Ascending aorta (tissue), 2 donors: ENCODE measurements at regions not wholly inside any gene's neighbourhood (a gene's known extent, or its start where the extent isn't known, plus 50 kb on each side); places are given as distances from the start of the nearest gene placed in this dataset.

Source experiments
- DNase-seq, 2 donors: peaks; one replicate each; pipeline ENCODE4 v3.0.0-alpha.2; 2019; ENCODE audit warnings: low spot score in 2 of 2
- H3K27ac ChIP-seq, 2 donors: fragments of 200-600 bp; sonication (generic); one replicate each; pipeline ENCODE4 v1.5.1; 2016 to 2017; ENCODE audit warnings: mild to moderate bottlenecking in 1 of 2
- H3K27me3 ChIP-seq: fragments of 200-600 bp; sonication (generic); one replicate; pipeline ENCODE4 v1.5.1; 2017
- H3K36me3 ChIP-seq, 2 donors: fragments of 200-600 bp; sonication (generic); one replicate each; pipeline ENCODE4 v1.5.1; 2016
- H3K4me1 ChIP-seq, 2 donors: fragments of 200-600 bp; sonication (generic); one replicate each; pipeline ENCODE4 v1.5.1; 2016 to 2017; ENCODE audit warnings: mild to moderate bottlenecking in 1 of 2
- H3K4me3 ChIP-seq, 2 donors: fragments of 200-600 bp; sonication (generic); one replicate each; pipeline ENCODE4 v1.5.1; 2016 to 2017; ENCODE audit warnings: mild to moderate bottlenecking in 1 of 2
- H3K9me3 ChIP-seq, 2 donors: fragments of 200-600 bp; sonication (generic); one replicate each; pipeline ENCODE4 v1.5.1; 2016
- intact Hi-C: fragments of 100-400 bp; cut with DNase I; formaldehyde crosslinking; loops from one replicate; pipeline ENCODE4 v1.15.1; 2023
- TF ChIP-seq, protein P1 (sequence below), 3 experiments: fragments of 200-600 bp in 2 of 3; fragments of 450-650 bp in 1 of 3; sonication (generic) in 2 of 3; IDR thresholded peaks; one replicate each; pipeline ENCODE4 v1.5.1; 2016 to 2019; ENCODE audit warnings: antibody characterized with exemption in 3 of 3, mild to moderate bottlenecking in 1 of 3, moderate library complexity in 1 of 3

DNA sequence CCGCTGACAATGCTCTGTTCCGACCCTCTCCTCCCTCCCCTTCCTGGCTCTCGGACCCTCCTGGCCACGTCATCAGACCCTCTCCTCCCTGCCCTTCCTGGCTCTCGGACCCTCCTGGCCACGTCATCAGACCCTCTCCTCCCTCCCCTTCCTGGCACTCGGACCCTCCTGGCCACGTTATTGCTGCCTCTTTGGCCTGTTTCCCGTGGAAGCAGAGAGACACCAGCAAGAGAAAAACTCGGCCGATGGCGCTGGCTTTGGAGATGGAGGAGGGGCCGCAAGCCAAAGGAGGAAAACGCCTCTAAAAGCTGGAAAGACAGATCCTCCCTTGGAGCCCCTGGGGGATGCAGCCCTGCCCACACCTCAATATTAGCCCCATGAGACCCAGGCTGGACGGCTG is 463.3 kb downstream of the BRD1 start:
- TF ChIP-seq, protein P1, sequence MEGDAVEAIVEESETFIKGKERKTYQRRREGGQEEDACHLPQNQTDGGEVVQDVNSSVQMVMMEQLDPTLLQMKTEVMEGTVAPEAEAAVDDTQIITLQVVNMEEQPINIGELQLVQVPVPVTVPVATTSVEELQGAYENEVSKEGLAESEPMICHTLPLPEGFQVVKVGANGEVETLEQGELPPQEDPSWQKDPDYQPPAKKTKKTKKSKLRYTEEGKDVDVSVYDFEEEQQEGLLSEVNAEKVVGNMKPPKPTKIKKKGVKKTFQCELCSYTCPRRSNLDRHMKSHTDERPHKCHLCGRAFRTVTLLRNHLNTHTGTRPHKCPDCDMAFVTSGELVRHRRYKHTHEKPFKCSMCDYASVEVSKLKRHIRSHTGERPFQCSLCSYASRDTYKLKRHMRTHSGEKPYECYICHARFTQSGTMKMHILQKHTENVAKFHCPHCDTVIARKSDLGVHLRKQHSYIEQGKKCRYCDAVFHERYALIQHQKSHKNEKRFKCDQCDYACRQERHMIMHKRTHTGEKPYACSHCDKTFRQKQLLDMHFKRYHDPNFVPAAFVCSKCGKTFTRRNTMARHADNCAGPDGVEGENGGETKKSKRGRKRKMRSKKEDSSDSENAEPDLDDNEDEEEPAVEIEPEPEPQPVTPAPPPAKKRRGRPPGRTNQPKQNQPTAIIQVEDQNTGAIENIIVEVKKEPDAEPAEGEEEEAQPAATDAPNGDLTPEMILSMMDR (IDR thresholded peaks at IDR 0.05) = no peak
- no peaks in the 10 kb centered on the region for H3K27me3 ChIP-seq
- intact Hi-C loops = no loop called here
- DNase-seq = no peak
- no peak overlapping the region for H3K4me3 ChIP-seq
- H3K36me3 ChIP-seq = no peaks in the 10 kb centered on the region
- H3K9me3 ChIP-seq = no peaks in the 10 kb centered on the region
- H3K4me1 ChIP-seq = no peaks in the 10 kb centered on the region
- no peak overlapping the region for H3K27ac ChIP-seq

DNA sequence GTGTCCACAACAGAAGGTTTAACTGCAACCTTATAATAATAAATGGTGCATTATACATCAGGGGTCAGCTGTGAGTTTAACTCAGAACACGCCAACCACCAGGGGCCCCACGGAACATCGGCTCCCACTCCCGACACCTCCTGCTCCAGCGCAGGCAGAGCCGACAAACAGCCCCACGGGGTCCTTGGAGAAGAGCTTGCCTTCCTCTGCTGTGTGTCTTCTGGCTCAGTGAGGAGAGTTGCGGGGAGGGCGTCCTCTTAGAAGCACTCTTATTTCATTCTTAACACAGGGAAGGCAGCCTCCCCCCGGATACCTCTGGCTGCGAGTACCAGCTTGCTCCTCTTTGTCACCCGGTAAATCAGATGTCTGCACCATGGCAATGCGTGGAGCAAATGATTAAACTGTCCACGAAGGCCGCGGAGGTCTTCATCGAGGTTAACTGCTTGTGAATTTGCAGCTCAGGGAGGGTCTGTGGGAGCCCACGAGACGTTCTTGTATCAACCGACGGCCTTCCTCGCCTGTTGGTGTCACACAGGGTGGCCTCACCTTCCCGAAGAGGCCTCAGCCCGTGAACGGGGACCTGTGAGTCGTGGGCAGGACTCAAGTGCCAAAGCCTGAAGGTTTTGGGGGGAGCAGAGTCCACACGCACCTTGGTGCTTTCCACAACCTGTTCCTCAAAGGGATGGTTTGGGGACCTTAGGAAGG is 464.0 kb downstream of the BRD1 start:
- no peaks in the 10 kb centered on the region for H3K4me1 ChIP-seq
- no peak overlapping the region for H3K4me3 ChIP-seq
- no peaks in the 10 kb centered on the region for H3K36me3 ChIP-seq
- no peaks in the 10 kb centered on the region for H3K27me3 ChIP-seq
- TF ChIP-seq, protein P1 (IDR thresholded peaks at IDR 0.05) = no peak
- H3K9me3 ChIP-seq = no peaks in the 10 kb centered on the region
- H3K27ac ChIP-seq = no peak overlapping the region
- DNase-seq = peak in 1 of 2 donors; percentile 53
- intact Hi-C loops = no loop called here

DNA sequence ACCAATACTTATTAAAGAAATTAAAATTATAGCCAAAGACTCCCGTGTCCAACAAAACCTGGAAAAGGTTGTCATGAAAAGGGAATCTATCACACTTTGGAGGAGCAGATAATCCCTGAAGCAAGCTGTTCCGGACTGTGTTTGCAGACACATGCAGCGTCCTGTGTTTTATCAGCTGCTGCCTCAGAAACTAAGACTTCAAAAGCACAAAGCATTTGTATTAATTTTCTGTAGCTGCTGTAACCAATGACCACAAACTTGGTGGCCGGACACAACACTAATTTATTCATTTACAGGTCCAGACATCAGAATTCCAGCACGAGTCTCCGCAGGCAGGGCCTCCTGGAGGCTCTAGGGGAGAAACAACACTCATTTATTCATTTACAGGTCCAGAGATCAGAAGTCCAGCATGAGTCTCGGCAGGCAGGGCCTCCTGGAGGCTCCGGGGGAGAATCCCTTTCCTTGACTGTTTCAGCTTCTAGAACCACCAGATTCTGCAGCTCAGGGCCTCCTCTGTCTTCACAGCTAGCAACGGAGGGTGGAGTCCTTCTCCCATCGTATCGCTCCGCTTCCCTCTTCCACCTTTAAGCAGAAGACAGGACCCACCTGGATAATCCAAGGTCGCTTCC is 465.3 kb downstream of the BRD1 start:
- H3K36me3 ChIP-seq = no peaks in the 10 kb centered on the region
- H3K27me3 ChIP-seq = no peaks in the 10 kb centered on the region
- peak in 1 of 2 donors; percentile 35 for DNase-seq
- no peaks in the 10 kb centered on the region for H3K9me3 ChIP-seq
- H3K27ac ChIP-seq = no peak overlapping the region
- TF ChIP-seq, protein P1 (IDR thresholded peaks at IDR 0.05) = no peak
- H3K4me3 ChIP-seq = no peak overlapping the region
- no peaks in the 10 kb centered on the region for H3K4me1 ChIP-seq
- intact Hi-C loops = no loop called here

DNA sequence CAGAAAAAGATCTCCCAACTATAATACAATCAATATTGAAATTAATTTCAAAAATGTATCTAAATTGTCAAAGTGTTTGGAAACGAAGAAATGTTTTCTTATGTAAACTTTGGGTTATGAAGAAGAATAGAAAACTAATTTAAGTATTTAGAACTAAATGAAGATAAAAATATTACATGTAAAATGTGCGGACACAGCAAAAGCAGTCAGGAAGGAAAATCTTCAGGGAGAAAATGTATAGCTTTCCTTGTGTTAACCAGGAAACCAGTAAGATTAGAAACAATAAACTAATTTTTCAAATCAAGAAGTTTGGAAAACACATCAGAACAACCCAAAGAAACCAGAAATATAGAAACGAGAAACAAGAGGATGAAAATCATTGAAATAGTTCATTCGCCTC is 466.5 kb downstream of the BRD1 start:
- Histone ChIP-seq H3K4me1 (no peaks in the 10 kb centered on the region), H3K27me3 (no peaks in the 10 kb centered on the region), H3K27ac (no peak overlapping the region), H3K36me3 (no peaks in the 10 kb centered on the region), H3K9me3 (no peaks in the 10 kb centered on the region), H3K4me3 (no peak overlapping the region)
- intact Hi-C loops = no loop called here
- TF ChIP-seq, protein P1 (IDR thresholded peaks at IDR 0.05) = no peak
- no peak for DNase-seq

DNA sequence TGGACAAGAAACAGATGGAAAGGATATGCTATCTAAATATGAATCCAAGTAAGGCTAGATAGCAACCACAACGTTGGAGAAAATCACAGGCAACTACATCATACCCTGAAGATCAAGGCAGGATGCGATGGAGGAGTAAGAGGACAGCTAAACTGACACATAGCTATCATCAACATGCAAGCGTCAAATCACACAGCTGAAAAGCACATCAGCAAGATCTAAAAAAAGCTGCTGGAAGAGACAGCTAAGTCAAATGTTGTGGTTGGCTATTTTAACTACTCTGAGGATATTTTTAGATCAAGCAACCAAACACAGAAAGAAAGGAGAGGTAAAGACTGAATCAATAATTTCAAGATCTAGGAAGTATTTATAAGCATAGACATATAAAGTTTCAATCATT is 466.9 kb downstream of the BRD1 start:
- no peak overlapping the region for H3K4me3 ChIP-seq
- no peaks in the 10 kb centered on the region for H3K4me1 ChIP-seq
- no peaks in the 10 kb centered on the region for H3K36me3 ChIP-seq
- H3K27me3 ChIP-seq = no peaks in the 10 kb centered on the region
- intact Hi-C loops = no loop called here
- no peak for DNase-seq
- no peak overlapping the region for H3K27ac ChIP-seq
- no peaks in the 10 kb centered on the region for H3K9me3 ChIP-seq
- TF ChIP-seq, protein P1 (IDR thresholded peaks at IDR 0.05) = no peak
